ENCODE measurements at regions not wholly inside any gene's neighbourhood (a gene's known extent, or its start where the extent isn't known, plus 50 kb on each side); places are given as distances from the start of the nearest gene placed in this dataset.
"Not testable (repeated sequence)": the region's sequence is repeated elsewhere in the genome, so short reads cannot be mapped to it uniquely, and the experiment has no call there.

- DNase-seq (ENCODE audit: low spot score): no peak
These were observed 524.8 kb upstream of the MAN1A1 start for GRCh38 chr6:119874381-119874780.

- no peak for DNase-seq (ENCODE audit: low spot score)
These were observed 523.5 kb upstream of the MAN1A1 start for GRCh38 chr6:119873107-119873506.

GRCh38 chr6:119871520-119871919 is 522.0 kb upstream of the MAN1A1 start:
- DNase-seq (ENCODE audit: low spot score): no peak

DNA sequence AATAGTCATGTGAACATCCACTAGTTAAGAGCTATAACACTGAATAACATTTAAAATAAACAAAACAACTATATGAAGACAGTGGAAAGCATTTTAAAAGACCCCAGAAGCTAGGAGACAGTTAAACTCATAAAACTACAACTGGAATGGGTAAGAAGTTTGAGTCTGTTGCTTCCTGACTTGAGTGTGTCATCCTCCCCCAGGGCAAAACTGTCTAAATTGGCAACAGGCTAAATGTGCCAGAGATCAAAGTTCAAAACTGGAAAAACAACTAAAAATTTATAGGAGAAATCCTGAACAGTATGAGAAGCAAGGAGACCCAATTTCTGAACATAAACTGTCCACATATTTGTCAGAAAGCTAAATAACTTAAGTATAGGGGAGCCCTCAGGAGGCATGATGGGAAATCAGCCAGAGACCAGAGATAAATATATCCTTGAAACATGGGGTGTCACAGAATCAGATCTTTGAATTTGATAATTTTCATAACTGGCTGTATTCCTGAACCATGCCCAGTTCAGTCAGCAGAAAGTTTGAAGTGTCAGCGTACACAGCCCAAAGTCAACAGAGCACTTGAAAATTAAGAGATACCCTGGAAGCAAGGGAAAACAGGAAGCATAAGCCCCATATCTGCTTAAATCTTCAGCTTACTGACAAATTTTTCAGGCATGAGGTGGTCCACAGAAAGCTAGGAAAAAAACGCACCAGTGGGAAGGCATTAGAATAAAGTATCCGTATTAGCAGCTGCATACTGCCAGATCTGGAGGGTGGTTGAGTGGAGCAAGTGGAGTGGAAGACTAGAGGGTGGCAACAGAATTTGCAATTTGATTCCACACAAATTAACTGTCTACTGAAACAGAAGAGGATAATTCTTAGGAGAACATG is 516.1 kb upstream of the MAN1A1 start:
- no peak for DNase-seq (ENCODE audit: low spot score)

GRCh38 chr6:119862719-119863118 is 513.2 kb upstream of the MAN1A1 start:
- no peak for DNase-seq (ENCODE audit: low spot score)

DNA sequence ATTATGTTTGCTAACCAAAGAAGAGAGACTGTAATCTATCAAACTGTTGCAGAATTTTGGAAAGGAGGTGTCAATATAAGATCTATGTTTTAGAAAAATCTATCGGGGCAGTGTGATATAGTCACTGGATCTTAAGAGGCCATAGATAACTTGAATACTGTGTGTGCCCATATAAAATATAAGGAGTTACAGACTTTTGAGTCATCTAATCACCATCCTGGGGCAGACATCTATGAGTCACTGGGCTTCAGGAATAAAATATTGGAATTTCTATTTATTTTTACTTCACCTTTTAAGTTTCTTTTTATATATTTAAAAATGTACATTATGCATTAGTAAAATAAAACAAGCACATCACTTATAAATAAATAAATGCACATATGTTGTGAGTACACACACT is 509.3 kb upstream of the MAN1A1 start:
- no peak for DNase-seq (ENCODE audit: low spot score)

DNA sequence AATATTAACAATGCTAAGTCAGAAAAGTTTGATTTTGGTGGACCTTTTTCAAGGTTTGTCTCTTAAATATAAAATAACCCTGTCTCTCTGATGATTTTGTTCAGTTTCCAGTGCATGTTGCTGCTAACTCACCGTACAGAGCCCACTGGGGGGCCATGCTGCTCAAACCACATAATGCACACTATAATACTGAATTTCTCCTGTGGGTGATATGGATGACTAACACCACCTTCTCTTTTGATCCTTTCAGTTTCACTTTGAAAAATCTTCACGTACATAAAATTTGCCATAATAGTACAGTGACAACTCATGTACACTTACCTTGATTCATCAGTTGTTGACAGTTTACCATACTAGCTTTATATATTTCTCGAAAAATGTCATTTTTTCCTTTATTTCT is 506.6 kb upstream of the MAN1A1 start:
- DNase-seq (ENCODE audit: low spot score): no peak

DNA sequence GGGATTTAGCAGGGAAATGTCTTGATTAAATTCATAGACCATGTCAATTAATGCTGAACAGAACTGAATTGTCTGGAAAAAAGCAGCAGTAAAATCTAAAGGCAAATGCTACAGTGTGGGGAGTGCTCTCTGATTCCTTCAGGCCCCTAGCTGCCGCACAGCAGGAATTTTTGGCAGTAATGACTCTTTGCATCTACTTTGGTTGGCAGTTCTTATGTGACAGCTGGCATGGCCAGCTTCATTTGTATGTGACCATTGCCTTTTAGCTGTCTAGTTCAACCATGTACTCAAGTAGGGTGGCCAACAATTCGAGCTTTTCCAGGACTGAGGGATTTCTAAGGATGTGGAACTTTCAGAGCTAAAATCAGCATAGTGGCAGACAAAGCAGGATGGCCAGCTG is 499.1 kb upstream of the MAN1A1 start:
- no peak for DNase-seq (ENCODE audit: low spot score)

GRCh38 chr6:119845161-119845560 is 495.6 kb upstream of the MAN1A1 start:
- DNase-seq (ENCODE audit: low spot score): no peak

DNA sequence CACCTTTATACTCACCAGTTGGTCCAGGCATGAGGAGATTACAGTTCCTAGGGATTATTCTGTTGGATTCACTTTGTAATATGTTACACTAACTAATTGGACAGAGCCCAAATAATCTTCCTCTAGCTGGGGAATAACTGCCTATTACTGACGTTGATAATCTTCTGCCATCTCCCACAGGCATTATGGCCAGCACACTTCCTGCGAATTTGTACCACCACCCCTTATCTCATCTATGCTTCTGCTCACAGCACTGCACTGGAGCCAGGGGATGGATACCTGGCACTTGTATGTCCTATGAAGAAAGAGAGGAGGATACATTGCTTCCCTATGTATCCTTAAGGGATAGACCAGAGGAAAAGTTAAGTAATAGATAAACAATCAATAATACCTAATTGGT is 494.8 kb upstream of the MAN1A1 start:
- DNase-seq (ENCODE audit: low spot score): no peak

GRCh38 chr6:119842191-119842590 is 492.6 kb upstream of the MAN1A1 start:
- DNase-seq (ENCODE audit: low spot score): no peak

DNA sequence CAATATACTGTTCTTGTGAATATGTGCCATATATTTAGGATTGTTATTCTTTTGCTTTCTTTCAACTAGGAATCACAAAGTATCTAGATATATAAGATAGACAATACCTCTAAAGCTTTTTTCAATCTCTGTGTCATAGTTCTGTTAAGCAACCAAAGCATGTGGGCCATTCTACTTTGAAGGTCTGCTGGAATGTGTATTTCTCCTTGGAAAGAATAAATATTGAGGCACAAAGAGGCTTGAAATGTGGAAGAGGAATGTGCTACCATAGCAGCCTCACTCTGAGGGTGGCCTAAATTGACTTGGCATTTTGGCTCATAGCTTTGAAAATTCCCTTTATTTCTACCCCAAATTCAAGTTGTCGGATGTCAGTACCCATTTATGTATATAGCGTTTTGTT is 488.5 kb upstream of the MAN1A1 start:
- DNase-seq (ENCODE audit: low spot score): no peak

DNA sequence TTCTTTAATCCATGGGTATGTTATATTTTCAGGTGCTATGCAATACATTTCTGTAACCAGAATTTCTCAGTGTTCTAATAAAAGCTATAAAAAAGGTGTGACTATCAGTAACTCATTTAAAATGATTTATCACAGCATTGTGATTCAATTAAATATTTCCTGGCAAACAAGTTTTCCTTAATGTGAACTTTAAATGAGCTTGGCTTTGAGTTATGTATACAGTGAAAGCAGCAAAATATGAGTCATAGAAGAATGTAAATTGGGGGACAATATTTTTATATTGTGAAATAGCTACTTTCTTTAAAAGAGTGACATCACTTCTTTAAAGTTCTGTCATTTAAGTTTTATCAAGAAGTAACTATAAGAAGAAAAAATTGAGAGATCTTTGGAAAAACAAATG is 484.9 kb upstream of the MAN1A1 start:
- DNase-seq (ENCODE audit: low spot score): no peak

GRCh38 chr6:119832411-119832810 is 482.9 kb upstream of the MAN1A1 start:
- DNase-seq (ENCODE audit: low spot score): no peak

DNA sequence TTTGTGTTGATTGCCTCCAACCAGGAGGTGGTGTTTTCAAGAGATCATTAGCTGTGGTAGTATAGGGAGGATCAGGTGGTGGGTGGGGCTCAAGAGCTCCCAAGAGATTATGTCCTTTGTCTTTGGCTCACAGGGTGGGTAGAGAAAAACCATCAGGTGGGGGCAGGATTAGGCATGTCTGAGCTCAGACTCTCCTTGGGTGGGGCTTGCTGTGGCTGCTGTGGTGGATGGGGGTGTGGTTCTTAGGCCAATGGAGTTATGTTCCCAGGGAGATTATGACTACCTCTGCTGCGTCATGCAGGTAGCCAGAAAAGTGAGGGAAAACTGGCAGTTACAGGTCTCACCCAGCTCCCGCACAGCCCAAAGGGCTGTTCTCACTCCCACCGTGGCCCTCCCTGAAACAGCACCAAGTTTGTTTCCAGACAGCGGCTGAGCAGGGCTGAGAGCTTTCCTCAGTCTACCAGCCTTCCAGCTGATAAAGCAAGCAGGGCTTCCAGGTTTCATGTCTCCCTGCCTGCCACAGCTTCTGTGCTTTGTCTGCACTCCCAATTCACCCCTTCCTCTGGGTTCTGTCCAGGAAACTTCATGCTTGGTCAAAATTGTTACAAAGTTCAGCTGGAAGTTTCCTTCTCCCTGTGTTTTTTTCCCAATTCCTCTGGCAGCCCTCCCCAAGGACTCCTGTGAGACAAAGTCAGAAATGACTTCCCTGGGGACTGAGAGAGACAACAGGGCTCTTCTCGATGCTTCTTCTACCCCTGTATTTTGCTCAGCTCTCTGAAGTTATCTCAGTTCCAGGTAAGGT is 481.1 kb upstream of the MAN1A1 start:
- DNase-seq (ENCODE audit: low spot score): no peak

GRCh38 chr6:119830069-119830468 is 480.5 kb upstream of the MAN1A1 start:
- no peak for DNase-seq (ENCODE audit: low spot score)

DNA sequence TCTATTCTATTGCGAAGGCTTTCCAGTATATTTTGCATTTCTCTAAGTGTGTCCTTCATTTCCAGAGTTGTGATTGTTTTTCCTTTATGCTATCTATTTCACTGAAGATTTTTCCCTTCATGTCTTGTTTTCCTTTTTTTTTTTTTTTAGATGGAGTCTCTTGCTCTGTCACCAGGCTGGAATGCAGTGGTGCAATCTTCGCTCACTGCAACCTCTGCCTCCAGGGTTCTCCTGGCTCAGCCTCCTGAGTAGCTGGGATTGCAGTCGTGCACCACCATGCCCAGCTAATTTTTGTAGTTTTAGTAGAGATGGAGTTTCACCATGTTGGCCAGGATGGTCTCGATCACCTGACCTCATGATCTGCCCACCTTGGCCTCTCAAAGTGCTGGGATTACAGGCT is 479.9 kb upstream of the MAN1A1 start:
- not testable (repeated sequence) for DNase-seq (ENCODE audit: low spot score)

- no peak for DNase-seq (ENCODE audit: low spot score)
These were observed 479.4 kb upstream of the MAN1A1 start for GRCh38 chr6:119829006-119829405.

DNA sequence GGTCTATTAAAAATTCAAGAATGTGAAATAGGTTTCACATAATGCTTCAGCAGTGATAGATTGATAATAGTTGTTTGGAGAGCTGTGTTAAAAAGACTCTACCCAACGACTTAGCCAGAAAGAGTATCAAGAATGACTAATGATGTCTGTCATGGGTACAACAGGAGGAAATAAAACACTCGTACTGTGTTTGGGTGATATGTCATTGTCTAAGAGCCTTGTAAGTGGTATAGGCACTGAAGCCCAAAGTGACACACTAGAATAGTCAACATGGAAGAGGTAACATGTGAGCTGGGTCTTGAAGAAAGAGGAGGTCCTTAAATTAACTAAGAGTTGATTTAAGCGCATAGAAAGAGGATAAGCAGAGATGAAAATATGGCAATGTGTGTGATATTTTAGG is 471.8 kb upstream of the MAN1A1 start:
- no peak for DNase-seq (ENCODE audit: low spot score)

- DNase-seq (ENCODE audit: low spot score): no peak
These were observed 469.3 kb upstream of the MAN1A1 start for GRCh38 chr6:119818876-119819275.

DNA sequence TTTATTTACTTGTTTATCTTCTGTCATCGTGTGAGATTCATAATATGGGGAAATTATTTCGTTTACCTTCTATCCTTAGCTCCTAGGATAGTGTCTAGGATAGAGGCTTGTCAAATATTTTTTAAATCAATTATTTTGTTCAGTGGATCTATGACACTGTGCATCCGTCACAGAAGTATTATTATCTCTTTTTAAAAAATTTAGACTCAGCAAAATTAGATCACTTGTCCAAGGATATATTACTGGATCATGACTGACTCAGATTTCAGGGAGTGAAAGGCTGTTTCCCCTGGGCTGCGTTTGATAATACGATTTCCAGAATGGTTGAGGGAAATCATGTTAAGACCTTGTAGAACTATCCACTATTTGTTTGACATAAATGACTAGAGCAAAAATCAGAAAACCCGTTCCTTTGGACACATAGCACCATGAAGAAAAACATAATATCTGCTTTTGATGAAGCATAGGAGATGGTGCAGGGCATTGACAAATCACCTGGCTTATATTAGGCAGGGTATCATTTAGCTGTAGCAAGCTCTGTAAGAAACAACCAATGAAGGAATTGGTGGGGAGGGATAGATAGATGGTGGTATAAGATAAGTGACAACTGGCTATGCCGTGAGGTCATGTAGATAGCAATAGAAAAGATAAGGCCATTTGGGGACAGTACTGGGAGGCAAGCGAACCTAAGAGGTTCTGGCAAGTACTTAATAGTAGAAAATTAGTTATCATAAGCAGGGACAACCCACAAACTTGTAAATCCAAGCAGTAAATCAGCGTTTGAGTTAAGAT is 465.2 kb upstream of the MAN1A1 start:
- no peak for DNase-seq (ENCODE audit: low spot score)

DNA sequence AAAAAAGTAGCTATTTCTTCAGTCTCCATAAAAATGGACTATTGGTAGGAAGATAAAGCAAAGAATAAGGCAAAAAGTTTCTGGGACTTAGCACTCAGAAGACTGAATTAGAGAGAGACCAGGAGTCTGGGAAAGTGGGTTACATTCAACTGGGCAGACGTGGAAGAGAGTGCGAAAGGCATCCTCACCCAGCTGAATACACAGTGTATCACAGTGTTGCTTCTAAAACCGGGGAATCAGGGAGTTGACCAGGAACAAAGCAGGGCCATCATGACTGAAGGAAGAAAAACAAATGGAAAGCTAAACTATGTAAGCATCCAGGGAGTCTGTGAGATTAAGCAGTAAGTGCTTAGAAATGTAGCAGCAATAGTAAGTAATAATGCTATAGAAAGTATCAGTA is 452.9 kb upstream of the MAN1A1 start:
- DNase-seq (ENCODE audit: low spot score): no peak

GRCh38 chr6:119801056-119801455 is 451.5 kb upstream of the MAN1A1 start:
- DNase-seq (ENCODE audit: low spot score): no peak
